Ascending aorta (tissue), 2 donors: ENCODE measurements at regions not wholly inside any gene's neighbourhood (a gene's known extent, or its start where the extent isn't known, plus 50 kb on each side); places are given as distances from the start of the nearest gene placed in this dataset.

Source experiments
- DNase-seq, 2 donors: peaks; one replicate each; pipeline ENCODE4 v3.0.0-alpha.2; 2019; ENCODE audit warnings: low spot score in 2 of 2
- H3K27ac ChIP-seq, 2 donors: fragments of 200-600 bp; sonication (generic); one replicate each; pipeline ENCODE4 v1.5.1; 2016 to 2017; ENCODE audit warnings: mild to moderate bottlenecking in 1 of 2
- H3K27me3 ChIP-seq: fragments of 200-600 bp; sonication (generic); one replicate; pipeline ENCODE4 v1.5.1; 2017
- H3K36me3 ChIP-seq, 2 donors: fragments of 200-600 bp; sonication (generic); one replicate each; pipeline ENCODE4 v1.5.1; 2016
- H3K4me1 ChIP-seq, 2 donors: fragments of 200-600 bp; sonication (generic); one replicate each; pipeline ENCODE4 v1.5.1; 2016 to 2017; ENCODE audit warnings: mild to moderate bottlenecking in 1 of 2
- H3K4me3 ChIP-seq, 2 donors: fragments of 200-600 bp; sonication (generic); one replicate each; pipeline ENCODE4 v1.5.1; 2016 to 2017; ENCODE audit warnings: mild to moderate bottlenecking in 1 of 2
- H3K9me3 ChIP-seq, 2 donors: fragments of 200-600 bp; sonication (generic); one replicate each; pipeline ENCODE4 v1.5.1; 2016
- intact Hi-C: fragments of 100-400 bp; cut with DNase I; formaldehyde crosslinking; loops from one replicate; pipeline ENCODE4 v1.15.1; 2023
- TF ChIP-seq, protein P1 (sequence below), 3 experiments: fragments of 200-600 bp in 2 of 3; fragments of 450-650 bp in 1 of 3; sonication (generic) in 2 of 3; IDR thresholded peaks; one replicate each; pipeline ENCODE4 v1.5.1; 2016 to 2019; ENCODE audit warnings: antibody characterized with exemption in 3 of 3, mild to moderate bottlenecking in 1 of 3, moderate library complexity in 1 of 3

DNA sequence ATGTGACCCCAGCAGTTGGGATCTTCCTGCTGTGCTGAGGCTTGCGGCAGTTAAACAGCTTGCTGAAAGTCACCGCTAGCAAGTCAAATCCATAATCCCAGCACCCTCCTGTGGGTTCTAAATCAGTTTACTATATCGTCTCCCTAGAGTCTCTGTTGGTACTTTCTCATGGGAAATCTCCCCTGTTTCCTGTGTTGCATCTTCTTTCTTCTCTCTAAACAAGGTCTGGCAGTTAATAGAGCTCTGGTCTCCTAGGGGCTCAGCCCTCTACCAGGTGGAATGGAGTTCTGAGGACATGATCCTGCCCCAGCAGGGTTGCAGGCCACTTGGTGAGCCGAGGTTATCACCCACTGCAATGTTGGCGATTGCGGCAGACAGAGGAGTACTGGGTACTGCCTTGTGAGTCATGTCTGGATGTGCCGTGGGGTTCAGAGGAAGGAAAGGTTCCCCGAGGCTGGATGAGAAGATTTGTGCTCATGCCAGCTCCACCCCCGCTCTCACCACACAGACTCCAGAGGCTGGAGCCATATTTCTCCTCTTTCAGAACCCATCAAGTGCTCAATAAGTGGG, 59.4 kb upstream of the SIX2 start:
- Histone ChIP-seq H3K9me3 (no peaks in the 10 kb centered on the region), H3K4me1 (no peaks in the 10 kb centered on the region), H3K4me3 (no peak overlapping the region), H3K36me3 (no peaks in the 10 kb centered on the region), H3K27ac (no peak overlapping the region), H3K27me3 (no peaks in the 10 kb centered on the region)
- DNase-seq: no peak
- intact Hi-C loops: no loop called here
- TF ChIP-seq, protein P1, sequence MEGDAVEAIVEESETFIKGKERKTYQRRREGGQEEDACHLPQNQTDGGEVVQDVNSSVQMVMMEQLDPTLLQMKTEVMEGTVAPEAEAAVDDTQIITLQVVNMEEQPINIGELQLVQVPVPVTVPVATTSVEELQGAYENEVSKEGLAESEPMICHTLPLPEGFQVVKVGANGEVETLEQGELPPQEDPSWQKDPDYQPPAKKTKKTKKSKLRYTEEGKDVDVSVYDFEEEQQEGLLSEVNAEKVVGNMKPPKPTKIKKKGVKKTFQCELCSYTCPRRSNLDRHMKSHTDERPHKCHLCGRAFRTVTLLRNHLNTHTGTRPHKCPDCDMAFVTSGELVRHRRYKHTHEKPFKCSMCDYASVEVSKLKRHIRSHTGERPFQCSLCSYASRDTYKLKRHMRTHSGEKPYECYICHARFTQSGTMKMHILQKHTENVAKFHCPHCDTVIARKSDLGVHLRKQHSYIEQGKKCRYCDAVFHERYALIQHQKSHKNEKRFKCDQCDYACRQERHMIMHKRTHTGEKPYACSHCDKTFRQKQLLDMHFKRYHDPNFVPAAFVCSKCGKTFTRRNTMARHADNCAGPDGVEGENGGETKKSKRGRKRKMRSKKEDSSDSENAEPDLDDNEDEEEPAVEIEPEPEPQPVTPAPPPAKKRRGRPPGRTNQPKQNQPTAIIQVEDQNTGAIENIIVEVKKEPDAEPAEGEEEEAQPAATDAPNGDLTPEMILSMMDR (IDR thresholded peaks at IDR 0.05): no peak

DNA sequence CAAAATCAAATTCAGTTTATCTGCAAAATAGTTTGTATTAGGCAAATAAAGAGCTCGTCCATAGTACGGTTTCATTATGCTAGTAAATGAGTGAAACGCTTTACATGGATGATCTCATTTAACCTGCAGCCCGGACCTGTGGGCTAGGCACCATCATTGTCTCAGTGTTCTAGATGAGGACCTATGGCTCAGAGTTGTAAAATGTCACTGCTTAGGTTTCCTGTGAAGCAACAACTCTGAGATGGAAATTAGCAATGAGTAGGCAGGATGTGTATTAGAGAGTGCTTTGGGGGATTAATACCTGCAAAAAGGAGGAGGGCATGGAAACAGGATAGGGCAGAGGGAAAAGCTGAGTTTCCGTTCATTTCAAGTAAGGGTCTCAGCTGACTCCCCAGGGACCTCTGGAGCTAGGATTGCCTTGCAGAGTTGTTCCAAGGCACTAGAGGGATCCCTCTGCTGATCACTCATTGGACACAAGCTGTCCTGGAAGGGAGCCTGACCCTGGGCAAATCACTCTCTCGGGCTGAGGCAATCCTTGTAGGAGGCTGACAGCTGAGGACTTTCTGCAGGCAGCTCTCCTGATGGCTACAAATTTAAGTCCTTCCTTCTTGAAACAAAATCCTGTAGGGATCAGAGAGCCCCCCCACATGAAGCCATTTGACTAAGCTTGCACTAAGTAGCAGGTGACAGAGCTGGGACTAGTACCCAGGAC, 58.8 kb upstream of the SIX2 start:
- intact Hi-C loops: no loop called here
- no peaks in the 10 kb centered on the region for H3K36me3 ChIP-seq
- H3K27ac ChIP-seq: no peak overlapping the region
- TF ChIP-seq, protein P1 (IDR thresholded peaks at IDR 0.05): no peak
- H3K4me3 ChIP-seq: no peak overlapping the region
- H3K4me1 ChIP-seq: no peaks in the 10 kb centered on the region
- no peaks in the 10 kb centered on the region for H3K27me3 ChIP-seq
- DNase-seq: no peak
- no peaks in the 10 kb centered on the region for H3K9me3 ChIP-seq
